AG04449 (cell line): ENCODE measurements at regions not wholly inside any gene's neighbourhood (a gene's known extent, or its start where the extent isn't known, plus 50 kb on each side); places are given as distances from the start of the nearest gene placed in this dataset.

Experiments
- CTCF ChIA-PET: fragments of 350-600 bp; formaldehyde crosslinking; extraction: SDS; loops from one replicate; lab custom pipeline; 2021; ENCODE audit warnings: antibody characterized with exemption; lab: Yijun Ruan, JAX
- POLR2A ChIA-PET: fragments of 400-600, 350-600 bp; formaldehyde crosslinking; extraction: SDS; loops from one replicate; lab custom pipeline; 2020; ENCODE audit warnings: antibody characterized with exemption, inconsistent platforms; lab: Yijun Ruan, JAX
- DNase-seq: peaks from one replicate; pipeline ENCODE4 v3.0.0-alpha.2; 2010; ENCODE audit warnings: low read depth, low spot score
- H3K4me3 ChIP-seq: 2 replicates; pipeline ENCODE4 v1.5.1; 2011; ENCODE audit warnings: low read depth, mild to moderate bottlenecking, control low read depth, low read length
- CTCF ChIP-seq: IDR thresholded peaks from one replicate; pipeline ENCODE4 v1.5.1; 2011; ENCODE audit warnings: mild to moderate bottlenecking, moderate library complexity, low read length, control low read depth, inconsistent platforms; ENCODE audit not compliant: insufficient read depth; ENCODE audit errors: missing control alignments

DNA sequence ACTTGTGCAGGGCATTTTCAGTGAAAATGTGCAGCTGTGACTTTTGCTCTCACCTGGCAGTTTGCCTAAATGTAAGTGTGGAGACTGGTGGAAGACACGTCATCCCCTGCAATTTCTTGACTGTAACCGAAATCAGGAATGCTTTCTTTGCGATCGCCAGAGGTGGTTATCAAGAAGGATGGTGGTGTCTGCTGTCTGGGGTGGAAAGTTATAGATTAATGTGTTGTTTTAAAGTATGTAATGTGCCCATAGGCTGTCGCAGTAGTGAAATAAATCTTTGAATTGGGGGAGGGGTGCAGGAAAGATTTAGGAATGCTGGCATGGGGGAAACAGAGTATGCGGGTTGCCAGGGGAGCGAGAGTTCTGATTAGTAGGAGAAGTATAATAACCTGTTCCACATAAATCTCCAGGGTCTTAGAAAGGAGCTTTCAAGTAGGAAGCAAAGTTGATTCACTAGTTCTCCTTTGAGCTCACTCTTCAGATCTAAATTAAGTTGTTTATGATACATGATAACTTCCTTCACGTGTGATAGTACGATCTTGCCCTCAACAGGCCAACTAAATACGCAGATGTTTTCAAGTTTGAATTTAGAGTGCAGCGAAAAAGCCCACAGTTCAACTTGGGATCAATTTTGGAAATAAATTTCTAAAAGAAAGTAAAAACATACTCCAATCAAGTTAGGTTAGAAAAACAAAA lies 1520.0 kb upstream of the SLC10A2 start:
- POLR2A ChIA-PET, result no interaction called here
- no peak for DNase-seq
- no peak overlapping the region for H3K4me3 ChIP-seq
- CTCF ChIA-PET, result no interaction called here
- TF ChIP-seq CTCF, result no peak

GRCh38 chr13:104584481-104584880 lies 1518.3 kb upstream of the SLC10A2 start:
- TF ChIP-seq CTCF, result no peak
- ChIA-PET POLR2A (no interaction called here), CTCF (interaction anchor here (1.8 kb wide), 1 partner anchor 13 kb away, joined by 6 read pairs; no protein-coding TSS in a partner anchor)
- DNase-seq, result no peak
- H3K4me3 ChIP-seq, result no peak overlapping the region

DNA sequence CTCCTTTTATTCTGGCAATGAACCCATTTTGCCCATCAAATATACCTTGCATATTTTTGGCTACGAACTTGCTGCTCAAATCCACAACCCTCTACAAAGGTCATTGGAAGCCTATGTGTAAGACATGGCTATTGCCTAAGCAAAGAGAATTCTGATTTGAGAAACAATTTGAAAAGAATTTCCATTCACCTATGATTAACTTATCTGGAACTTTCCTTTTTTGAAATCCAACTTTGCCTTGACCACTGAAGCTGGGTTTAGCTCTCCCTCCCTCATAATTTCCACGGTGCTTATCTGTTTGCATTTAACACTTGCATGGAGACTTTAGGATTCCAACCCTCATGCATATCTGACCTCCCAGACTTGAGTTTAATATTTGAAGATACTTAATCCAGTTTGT lies 1514.7 kb upstream of the SLC10A2 start:
- no peak for TF ChIP-seq CTCF
- ChIA-PET POLR2A (no interaction called here), CTCF (no interaction called here)
- H3K4me3 ChIP-seq, result no peak overlapping the region
- no peak for DNase-seq

DNA sequence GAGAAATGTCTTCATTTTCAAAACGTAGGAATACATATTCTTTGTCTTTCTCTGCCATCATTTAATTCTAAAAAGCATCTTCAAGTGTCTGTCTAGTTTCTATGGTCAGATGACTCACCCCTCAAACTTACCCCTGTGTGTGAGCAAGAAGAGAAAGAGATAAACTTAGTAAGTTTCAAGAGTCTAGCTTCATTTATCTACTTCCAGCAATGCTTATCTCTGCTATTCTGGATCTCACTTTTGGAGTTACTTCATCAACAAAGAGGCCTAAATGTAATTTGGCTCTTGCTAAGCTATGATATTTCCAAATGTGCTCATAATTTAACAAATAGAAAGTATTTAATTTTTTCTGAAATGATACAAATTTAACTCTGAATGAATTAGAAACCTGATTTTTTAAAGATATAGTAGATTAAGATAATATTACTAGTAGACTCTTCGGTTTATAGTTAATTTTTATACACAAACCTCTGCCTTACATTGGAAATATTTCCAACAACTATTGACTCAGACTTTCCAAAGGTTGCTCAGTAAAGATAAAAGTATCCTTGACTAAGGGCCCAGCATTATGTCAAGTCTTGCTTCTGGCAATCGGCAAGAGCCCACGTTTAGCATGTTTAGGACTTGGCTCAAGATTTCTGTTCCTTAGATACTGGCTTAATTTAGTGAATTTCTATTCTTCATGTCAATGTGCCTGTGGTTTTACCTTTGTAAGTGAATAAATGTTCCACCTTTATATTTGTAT lies 1511.0 kb upstream of the SLC10A2 start:
- no peak for DNase-seq
- POLR2A ChIA-PET, result no interaction called here
- no peak for TF ChIP-seq CTCF
- no peak overlapping the region for H3K4me3 ChIP-seq
- CTCF ChIA-PET, result no interaction called here

GRCh38 chr13:104571893-104572229 lies 1505.6 kb upstream of the SLC10A2 start:
- POLR2A ChIA-PET, result no interaction called here
- H3K4me3 ChIP-seq, result no peak overlapping the region
- CTCF ChIA-PET, result interaction anchor here (0.7 to 5.2 kb wide), 9 partner anchors 8 to 1963 kb away, joined by 3 to 55 read pairs (median 4); partner anchors contain the start of gene EFNB2
- no peak for DNase-seq
- TF ChIP-seq CTCF, result no peak
